BLaER1 (cell line): ENCODE measurements at regions not wholly inside any gene's neighbourhood (a gene's known extent, or its start where the extent isn't known, plus 50 kb on each side); places are given as distances from the start of the nearest gene placed in this dataset.

ENCODE experiments used
- H3K27ac ChIP-seq: shearing (Covaris generic); formaldehyde crosslinking; 2 replicates; pipeline ENCODE4 v1.8.1; 2022
- H3K27me3 ChIP-seq: shearing (Covaris generic); formaldehyde crosslinking; 2 replicates; pipeline ENCODE4 v1.8.1; 2022
- H3K36me3 ChIP-seq: shearing (Covaris generic); formaldehyde crosslinking; 2 replicates; pipeline ENCODE4 v1.8.1; 2022
- H3K4me1 ChIP-seq: shearing (Covaris generic); formaldehyde crosslinking; 2 replicates; pipeline ENCODE4 v1.8.1; 2022
- H3K4me2 ChIP-seq: shearing (Covaris generic); formaldehyde crosslinking; 2 replicates; pipeline ENCODE4 v1.8.1; 2022
- H3K4me3 ChIP-seq: shearing (Covaris generic); formaldehyde crosslinking; 2 replicates; pipeline ENCODE4 v1.8.1; 2022
- H3K9ac ChIP-seq: shearing (Covaris generic); formaldehyde crosslinking; 2 replicates; pipeline ENCODE4 v1.8.1; 2022
- H3K9me3 ChIP-seq: shearing (Covaris generic); formaldehyde crosslinking; 2 replicates; pipeline ENCODE4 v1.8.1; 2022
- H4K20me1 ChIP-seq: shearing (Covaris generic); formaldehyde crosslinking; 2 replicates; pipeline ENCODE4 v1.8.1; 2022
- Cebpa-rat ChIP-seq: shearing (Covaris generic); IDR thresholded peaks from 2 replicates; pipeline ENCODE4 v1.8.1; 2022

- Histone ChIP-seq H3K36me3 (no peaks in the 10 kb centered on the region), H3K27me3 (no peaks in the 10 kb centered on the region), H3K27ac (no peak overlapping the region), H3K9me3 (no peaks in the 10 kb centered on the region), H3K9ac (no peak overlapping the region), H4K20me1 (no peaks in the 10 kb centered on the region), H3K4me1 (no peaks in the 10 kb centered on the region), H3K4me2 (no peak overlapping the region), H3K4me3 (no peak overlapping the region)
- no peak for TF ChIP-seq Cebpa-rat
These were observed 126.4 kb upstream of the PLEKHA5 start for GRCh38 chr12:19003141-19003540.

GRCh38 chr12:19003987-19004619, 125.4 kb upstream of the PLEKHA5 start:
- TF ChIP-seq Cebpa-rat = no peak
- H3K36me3 ChIP-seq = no peaks in the 10 kb centered on the region
- H3K4me1 ChIP-seq = no peaks in the 10 kb centered on the region
- H3K9me3 ChIP-seq = no peaks in the 10 kb centered on the region
- H3K27ac ChIP-seq = no peak overlapping the region
- H3K27me3 ChIP-seq = no peaks in the 10 kb centered on the region
- no peak overlapping the region for H3K4me2 ChIP-seq
- no peak overlapping the region for H3K4me3 ChIP-seq
- no peak overlapping the region for H3K9ac ChIP-seq
- H4K20me1 ChIP-seq = no peaks in the 10 kb centered on the region

GRCh38 chr12:19005257-19005801, 124.2 kb upstream of the PLEKHA5 start:
- Histone ChIP-seq H3K9me3 (no peaks in the 10 kb centered on the region), H4K20me1 (no peaks in the 10 kb centered on the region), H3K36me3 (no peaks in the 10 kb centered on the region), H3K27ac (no peak overlapping the region), H3K4me1 (no peaks in the 10 kb centered on the region), H3K27me3 (no peaks in the 10 kb centered on the region), H3K4me2 (no peak overlapping the region), H3K9ac (no peak overlapping the region), H3K4me3 (no peak overlapping the region)
- no peak for TF ChIP-seq Cebpa-rat

- Histone ChIP-seq H3K4me3 (no peak overlapping the region), H3K4me2 (no peak overlapping the region), H3K4me1 (no peaks in the 10 kb centered on the region), H3K36me3 (no peaks in the 10 kb centered on the region), H3K9me3 (no peaks in the 10 kb centered on the region), H3K9ac (no peak overlapping the region), H4K20me1 (no peaks in the 10 kb centered on the region), H3K27me3 (no peaks in the 10 kb centered on the region), H3K27ac (no peak overlapping the region)
- TF ChIP-seq Cebpa-rat = no peak
These were observed 122.9 kb upstream of the PLEKHA5 start for GRCh38 chr12:19006626-19007137.

- Histone ChIP-seq H4K20me1 (no peaks in the 10 kb centered on the region), H3K36me3 (no peaks in the 10 kb centered on the region), H3K27ac (no peak overlapping the region), H3K4me1 (no peaks in the 10 kb centered on the region), H3K4me3 (no peak overlapping the region), H3K27me3 (no peaks in the 10 kb centered on the region), H3K4me2 (no peak overlapping the region), H3K9ac (no peak overlapping the region), H3K9me3 (no peaks in the 10 kb centered on the region)
- no peak for TF ChIP-seq Cebpa-rat
These were observed 121.4 kb upstream of the PLEKHA5 start for GRCh38 chr12:19008102-19008501.

- Histone ChIP-seq H3K27ac (no peak overlapping the region), H3K9me3 (no peaks in the 10 kb centered on the region), H3K36me3 (no peaks in the 10 kb centered on the region), H3K4me3 (no peak overlapping the region), H3K9ac (no peak overlapping the region), H3K4me2 (no peak overlapping the region), H3K27me3 (no peaks in the 10 kb centered on the region), H3K4me1 (no peaks in the 10 kb centered on the region), H4K20me1 (no peaks in the 10 kb centered on the region)
- no peak for TF ChIP-seq Cebpa-rat
These were observed 119.4 kb upstream of the PLEKHA5 start for GRCh38 chr12:19010087-19010486.

- Histone ChIP-seq H3K4me2 (no peak overlapping the region), H4K20me1 (no peaks in the 10 kb centered on the region), H3K27me3 (no peaks in the 10 kb centered on the region), H3K9ac (no peak overlapping the region), H3K27ac (no peak overlapping the region), H3K9me3 (no peaks in the 10 kb centered on the region), H3K4me1 (no peaks in the 10 kb centered on the region), H3K4me3 (no peak overlapping the region), H3K36me3 (no peaks in the 10 kb centered on the region)
- no peak for TF ChIP-seq Cebpa-rat
These were observed 118.8 kb upstream of the PLEKHA5 start for GRCh38 chr12:19010726-19011125.

- no peak overlapping the region for H3K9ac ChIP-seq
- H4K20me1 ChIP-seq = no peaks in the 10 kb centered on the region
- H3K4me1 ChIP-seq = no peaks in the 10 kb centered on the region
- H3K4me2 ChIP-seq = no peak overlapping the region
- no peak overlapping the region for H3K4me3 ChIP-seq
- H3K9me3 ChIP-seq = no peaks in the 10 kb centered on the region
- TF ChIP-seq Cebpa-rat = no peak
- H3K27ac ChIP-seq = no peak overlapping the region
- H3K27me3 ChIP-seq = no peaks in the 10 kb centered on the region
- H3K36me3 ChIP-seq = no peaks in the 10 kb centered on the region
These were observed 116.6 kb upstream of the PLEKHA5 start for GRCh38 chr12:19012965-19013364.

GRCh38 chr12:19014240-19014639, 115.3 kb upstream of the PLEKHA5 start:
- H3K4me2 ChIP-seq = no peak overlapping the region
- no peak overlapping the region for H3K27ac ChIP-seq
- H3K4me1 ChIP-seq = no peaks in the 10 kb centered on the region
- H3K27me3 ChIP-seq = no peaks in the 10 kb centered on the region
- TF ChIP-seq Cebpa-rat = no peak
- H4K20me1 ChIP-seq = no peaks in the 10 kb centered on the region
- H3K36me3 ChIP-seq = no peaks in the 10 kb centered on the region
- H3K4me3 ChIP-seq = no peak overlapping the region
- no peaks in the 10 kb centered on the region for H3K9me3 ChIP-seq
- no peak overlapping the region for H3K9ac ChIP-seq

GRCh38 chr12:19015285-19015684, 114.2 kb upstream of the PLEKHA5 start:
- Histone ChIP-seq H3K36me3 (no peaks in the 10 kb centered on the region), H3K4me2 (no peak overlapping the region), H3K4me3 (no peak overlapping the region), H3K27ac (no peak overlapping the region), H4K20me1 (no peaks in the 10 kb centered on the region), H3K9ac (no peak overlapping the region), H3K9me3 (no peaks in the 10 kb centered on the region), H3K27me3 (no peaks in the 10 kb centered on the region), H3K4me1 (no peaks in the 10 kb centered on the region)
- TF ChIP-seq Cebpa-rat = no peak
